ENCODE measurements at regions not wholly inside any gene's neighbourhood (a gene's known extent, or its start where the extent isn't known, plus 50 kb on each side); places are given as distances from the start of the nearest gene placed in this dataset.

- TF ChIP-seq ZNF70 (CRISPR knock-in tag; IDR thresholded peaks at IDR 0.05): no peak
- TF ChIP-seq TCF4 (CRISPR knock-in tag; IDR thresholded peaks at IDR 0.05; ENCODE audit: borderline replicate concordance): no peak
- no peak for TF ChIP-seq ZFP3 (CRISPR knock-in tag; IDR thresholded peaks at IDR 0.05)
- TF ChIP-seq BACH2 (CRISPR knock-in tag; IDR thresholded peaks at IDR 0.05; ENCODE audit: borderline replicate concordance): no peak
- TF ChIP-seq ARNTL (CRISPR knock-in tag; IDR thresholded peaks at IDR 0.05; ENCODE audit: borderline replicate concordance, low read depth): no peak
- no peak for TF ChIP-seq ISL1 (CRISPR knock-in tag; IDR thresholded peaks at IDR 0.05)
- no peak for TF ChIP-seq PPARA (CRISPR knock-in tag; IDR thresholded peaks at IDR 0.05; ENCODE audit: borderline replicate concordance)
- no peak for TF ChIP-seq PATZ1 (CRISPR knock-in tag; IDR thresholded peaks at IDR 0.05; ENCODE audit: borderline replicate concordance)
- TF ChIP-seq OSR1 (CRISPR knock-in tag; IDR thresholded peaks at IDR 0.05): no peak
- TF ChIP-seq CSRNP3 (CRISPR knock-in tag; IDR thresholded peaks at IDR 0.05): no peak
- no peak for TF ChIP-seq CSDC2 (CRISPR knock-in tag; IDR thresholded peaks at IDR 0.05)
- no peak for TF ChIP-seq ZFP30 (CRISPR knock-in tag; IDR thresholded peaks at IDR 0.05)
- no peak for TF ChIP-seq RARB (CRISPR knock-in tag; IDR thresholded peaks at IDR 0.05)
- no peak for TF ChIP-seq ZNF565 (CRISPR knock-in tag; conservative IDR thresholded peaks at IDR 0.05; ENCODE audit: low read depth)
- no peak for TF ChIP-seq POU6F1 (CRISPR knock-in tag; IDR thresholded peaks at IDR 0.05; ENCODE audit: borderline replicate concordance, low read depth)
- no peak for TF ChIP-seq ESRRG (CRISPR knock-in tag; IDR thresholded peaks at IDR 0.05)
- no peak for TF ChIP-seq CREB5 (CRISPR knock-in tag; IDR thresholded peaks at IDR 0.05; ENCODE audit: low read depth)
- no peak for TF ChIP-seq TSHZ2 (CRISPR knock-in tag; IDR thresholded peaks at IDR 0.05)
Observed at GRCh38 chr3:151999936-152000335, 126.5 kb downstream of the SUCNR1 start.

GRCh38 chr3:152011812-152012735 lies 138.6 kb downstream of the SUCNR1 start:
- no peak for TF ChIP-seq TCF4 (CRISPR knock-in tag; IDR thresholded peaks at IDR 0.05; ENCODE audit: borderline replicate concordance)
- no peak for TF ChIP-seq CREB5 (CRISPR knock-in tag; IDR thresholded peaks at IDR 0.05; ENCODE audit: low read depth)
- no peak for TF ChIP-seq ESRRG (CRISPR knock-in tag; IDR thresholded peaks at IDR 0.05)
- TF ChIP-seq OSR1 (CRISPR knock-in tag; IDR thresholded peaks at IDR 0.05): no peak
- TF ChIP-seq ZFP30 (CRISPR knock-in tag; IDR thresholded peaks at IDR 0.05): no peak
- no peak for TF ChIP-seq CSDC2 (CRISPR knock-in tag; IDR thresholded peaks at IDR 0.05)
- TF ChIP-seq ZNF70 (CRISPR knock-in tag; IDR thresholded peaks at IDR 0.05): no peak
- no peak for TF ChIP-seq SNAI2 (CRISPR knock-in tag; IDR thresholded peaks at IDR 0.05)
- no peak for TF ChIP-seq ZFP3 (CRISPR knock-in tag; IDR thresholded peaks at IDR 0.05)
- ATAC-seq: no peak

More at GRCh38 chr3:151999936-152000335, 126.5 kb downstream of the SUCNR1 start:
- no peak for ATAC-seq
